ENCODE measurements at regions not wholly inside any gene's neighbourhood (a gene's known extent, or its start where the extent isn't known, plus 50 kb on each side); places are given as distances from the start of the nearest gene placed in this dataset.

DNA sequence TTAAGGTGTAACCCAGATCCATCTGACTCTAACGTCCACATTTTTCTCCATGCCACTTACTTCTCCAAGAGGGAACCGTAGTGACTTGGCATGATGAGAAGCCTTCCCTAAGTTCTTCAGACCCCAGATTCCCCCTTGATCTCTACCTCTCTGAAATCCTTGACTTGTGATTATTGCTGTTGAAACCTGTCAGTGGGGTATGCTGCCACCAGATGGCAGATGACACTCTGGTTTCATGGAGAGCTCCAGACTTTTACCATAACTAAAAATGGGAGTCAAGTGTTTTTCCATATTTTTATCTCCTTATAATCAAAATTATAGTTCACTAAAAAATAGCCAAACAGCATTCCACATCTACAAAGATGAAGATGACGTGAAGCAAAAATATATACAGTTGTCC is 504.2 kb downstream of the SOX6 start:
- DNase-seq = no peak
- H3K27ac ChIP-seq = no peak overlapping the region
- no peaks in the 10 kb centered on the region for H3K4me1 ChIP-seq
- H3K27me3 ChIP-seq = no peaks in the 10 kb centered on the region
- WGBS, 2 donors = 57 to 59% methylated on average over 3 of the region's 3 CpGs
- intact Hi-C loops (cut with DNase I) = no loop called here
- no peak overlapping the region for H3K4me3 ChIP-seq
- H3K9me3 ChIP-seq = no peaks in the 10 kb centered on the region
- TF ChIP-seq, protein P1, sequence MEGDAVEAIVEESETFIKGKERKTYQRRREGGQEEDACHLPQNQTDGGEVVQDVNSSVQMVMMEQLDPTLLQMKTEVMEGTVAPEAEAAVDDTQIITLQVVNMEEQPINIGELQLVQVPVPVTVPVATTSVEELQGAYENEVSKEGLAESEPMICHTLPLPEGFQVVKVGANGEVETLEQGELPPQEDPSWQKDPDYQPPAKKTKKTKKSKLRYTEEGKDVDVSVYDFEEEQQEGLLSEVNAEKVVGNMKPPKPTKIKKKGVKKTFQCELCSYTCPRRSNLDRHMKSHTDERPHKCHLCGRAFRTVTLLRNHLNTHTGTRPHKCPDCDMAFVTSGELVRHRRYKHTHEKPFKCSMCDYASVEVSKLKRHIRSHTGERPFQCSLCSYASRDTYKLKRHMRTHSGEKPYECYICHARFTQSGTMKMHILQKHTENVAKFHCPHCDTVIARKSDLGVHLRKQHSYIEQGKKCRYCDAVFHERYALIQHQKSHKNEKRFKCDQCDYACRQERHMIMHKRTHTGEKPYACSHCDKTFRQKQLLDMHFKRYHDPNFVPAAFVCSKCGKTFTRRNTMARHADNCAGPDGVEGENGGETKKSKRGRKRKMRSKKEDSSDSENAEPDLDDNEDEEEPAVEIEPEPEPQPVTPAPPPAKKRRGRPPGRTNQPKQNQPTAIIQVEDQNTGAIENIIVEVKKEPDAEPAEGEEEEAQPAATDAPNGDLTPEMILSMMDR (IDR thresholded peaks at IDR 0.05) = peak in 4 of 6 experiments; percentile 29 to 65 (median 46)
- TF ChIP-seq POLR2A (IDR thresholded peaks at IDR 0.05) = no peak
- H3K36me3 ChIP-seq = no peaks in the 10 kb centered on the region

DNA sequence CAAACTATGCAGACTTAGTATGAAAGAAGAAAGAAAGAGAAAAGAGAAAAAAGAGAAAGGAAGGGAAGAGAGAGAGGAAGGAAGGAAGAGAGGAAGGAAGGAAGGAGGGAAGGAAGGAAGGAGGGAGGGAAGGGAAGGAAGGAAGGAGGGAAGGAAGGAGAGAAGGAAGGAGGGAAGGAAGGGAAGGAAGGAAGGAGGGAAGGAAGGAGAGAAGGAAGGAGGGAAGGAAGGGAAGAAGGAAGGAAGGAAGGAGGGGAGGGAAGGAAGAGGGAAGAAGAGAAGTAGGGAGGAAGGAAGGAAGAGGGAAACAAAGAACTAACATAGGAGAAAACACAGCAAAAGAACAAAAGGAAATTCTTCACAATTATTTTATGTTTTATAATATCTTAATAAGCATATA is 502.1 kb downstream of the SOX6 start:
- intact Hi-C loops (cut with DNase I) = no loop called here
- Histone ChIP-seq H3K9me3 (no peaks in the 10 kb centered on the region), H3K36me3 (no peaks in the 10 kb centered on the region), H3K27me3 (no peaks in the 10 kb centered on the region), H3K4me3 (no peak overlapping the region), H3K4me1 (no peaks in the 10 kb centered on the region), H3K27ac (no peak overlapping the region)
- no peak for DNase-seq
- TF ChIP-seq, protein P1 (IDR thresholded peaks at IDR 0.05) = no peak
- TF ChIP-seq POLR2A (IDR thresholded peaks at IDR 0.05) = no peak

DNA sequence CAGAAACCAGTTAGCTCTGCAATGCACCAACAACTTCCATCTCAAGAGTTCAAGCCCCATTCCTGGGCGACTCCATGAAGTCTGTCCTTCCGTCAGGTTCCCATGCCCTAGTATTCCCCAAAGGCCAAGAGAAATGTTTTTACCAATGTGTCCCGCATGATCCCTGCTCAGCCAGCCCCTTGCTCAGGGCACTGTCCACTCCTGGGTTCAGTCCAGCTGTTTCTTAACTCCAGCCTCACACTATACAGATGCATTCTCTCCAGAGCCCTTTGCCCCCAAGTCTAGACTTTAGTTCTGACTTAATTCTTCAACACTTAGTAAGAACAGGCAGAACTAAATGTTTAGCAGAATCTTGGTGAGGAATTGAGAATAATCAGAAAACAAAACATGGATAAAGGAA is 497.5 kb downstream of the SOX6 start:
- no peaks in the 10 kb centered on the region for H3K36me3 ChIP-seq
- H3K4me3 ChIP-seq = no peak overlapping the region
- no peak overlapping the region for H3K27ac ChIP-seq
- no peak for DNase-seq
- no peaks in the 10 kb centered on the region for H3K27me3 ChIP-seq
- TF ChIP-seq, protein P1 (IDR thresholded peaks at IDR 0.05) = no peak
- TF ChIP-seq POLR2A (IDR thresholded peaks at IDR 0.05) = no peak
- H3K9me3 ChIP-seq = no peaks in the 10 kb centered on the region
- intact Hi-C loops (cut with DNase I) = no loop called here
- no peaks in the 10 kb centered on the region for H3K4me1 ChIP-seq
- 82 to 83% methylated on average over 3 of the region's 3 CpGs for WGBS, 2 donors

DNA sequence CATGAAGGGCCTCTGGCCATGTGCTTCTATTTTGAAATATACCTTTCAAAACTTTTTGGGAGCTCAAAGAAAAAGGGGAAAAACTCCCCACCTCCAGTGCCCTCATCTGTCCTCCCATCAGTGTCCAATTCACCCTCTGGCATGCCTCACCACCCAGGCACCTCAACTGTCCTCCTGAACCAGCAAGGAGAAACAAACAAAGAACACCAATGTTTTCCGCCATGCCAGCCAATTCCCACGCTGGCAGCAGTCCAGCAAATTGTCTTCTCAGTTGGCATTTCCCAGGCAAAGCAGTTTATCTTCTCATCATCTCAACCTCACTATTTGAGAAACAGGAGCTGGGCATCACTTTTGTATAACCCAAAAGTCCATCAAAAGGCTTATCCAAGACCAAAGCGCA is 496.9 kb downstream of the SOX6 start:
- Histone ChIP-seq H3K27me3 (no peaks in the 10 kb centered on the region), H3K36me3 (no peaks in the 10 kb centered on the region), H3K4me3 (no peak overlapping the region), H3K4me1 (peaks cover 0 to 3% (median 0%) of the 10 kb centered on the region in 3 donors), H3K9me3 (no peaks in the 10 kb centered on the region), H3K27ac (no peak overlapping the region)
- DNase-seq = no peak
- 78 to 90% methylated on average over 3 of the region's 3 CpGs for WGBS, 2 donors
- intact Hi-C loops (cut with DNase I) = no loop called here
- TF ChIP-seq POLR2A (IDR thresholded peaks at IDR 0.05) = no peak
- TF ChIP-seq, protein P1 (IDR thresholded peaks at IDR 0.05) = no peak

DNA sequence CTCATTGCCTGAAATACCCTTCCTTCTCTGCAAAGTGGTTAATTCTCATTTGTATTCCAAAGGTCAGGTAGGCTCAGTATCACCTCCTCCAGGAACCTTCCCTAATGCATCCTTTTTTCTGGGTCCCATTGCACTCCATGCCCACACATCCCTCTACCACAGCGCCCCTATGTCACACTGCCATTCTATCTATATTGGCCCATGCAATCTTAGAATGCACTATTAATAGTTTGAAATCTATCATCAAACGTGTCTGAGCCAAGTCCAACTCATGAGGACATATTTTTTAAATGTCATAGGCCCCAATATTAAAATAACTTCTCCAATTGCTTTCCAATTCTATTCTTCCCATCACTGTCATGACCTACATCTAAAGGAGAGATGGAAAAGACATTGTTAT is 495.1 kb downstream of the SOX6 start:
- no peaks in the 10 kb centered on the region for H3K9me3 ChIP-seq
- peaks cover 0 to 21% (median 10%) of the 10 kb centered on the region in 3 donors for H3K4me1 ChIP-seq
- intact Hi-C loops (cut with DNase I) = no loop called here
- no peak overlapping the region for H3K27ac ChIP-seq
- H3K4me3 ChIP-seq = no peak overlapping the region
- no peaks in the 10 kb centered on the region for H3K36me3 ChIP-seq
- no peaks in the 10 kb centered on the region for H3K27me3 ChIP-seq
- DNase-seq = no peak
- WGBS, 2 donors = 67 to 84% methylated on average over 2 of the region's 2 CpGs
- TF ChIP-seq POLR2A (IDR thresholded peaks at IDR 0.05) = no peak
- TF ChIP-seq, protein P1 (IDR thresholded peaks at IDR 0.05) = no peak
